Endothelial cell of umbilical vein (primary cell): ENCODE measurements at regions not wholly inside any gene's neighbourhood (a gene's known extent, or its start where the extent isn't known, plus 50 kb on each side); places are given as distances from the start of the nearest gene placed in this dataset.

ENCODE experiments used
- BruUV-seq: library from RNA; stranded (reverse); fragments of 400-500 nt; replicated peaks from 2 replicates; lab custom pipeline; 2021; lab: Mats Ljungman, UMichigan
- CTCF ChIA-PET: fragments of 300-600, 350-600 bp; sonication (Branson Sonifier 250); formaldehyde crosslinking; loops from one replicate; lab custom pipeline; 2021; ENCODE audit warnings: antibody characterized with exemption, inconsistent platforms; lab: Charles Lee
- POLR2A ChIA-PET: fragments of 300-600, 350-600 bp; sonication (Branson Sonifier 250); formaldehyde crosslinking; loops from one replicate; lab custom pipeline; 2021; ENCODE audit warnings: antibody characterized with exemption, inconsistent platforms; lab: Charles Lee
- DNase-seq: peaks from one replicate; pipeline ENCODE4 v3.0.0-alpha.2; 2011; ENCODE audit warnings: low read depth, low spot score
- FAIRE-seq: peaks from 2 replicates; lab custom pipeline; 2011; peaks lifted over from hg19 to GRCh38; lab: Jason Lieb, UNC
- H2AFZ ChIP-seq: 2 replicates; pipeline ENCODE4 v1.6.0; 2012; ENCODE audit warnings: low read depth, low read length, control low read depth, inconsistent platforms
- H3K27ac ChIP-seq: 2 replicates; pipeline ENCODE4 v1.5.1; 2011; ENCODE audit warnings: low read depth, mild to moderate bottlenecking, control low read depth, low read length, moderate library complexity; ENCODE audit not compliant: insufficient read depth
- H3K27me3 ChIP-seq, 2 experiments: 2 replicates each; pipeline versions ENCODE4 v1.6.0 to v1.6.1; 2011; ENCODE audit warnings: low read length in 2 of 2, mixed read lengths in 1 of 2; ENCODE audit not compliant: control insufficient read depth in 2 of 2, insufficient read depth in 2 of 2
- H3K36me3 ChIP-seq, 2 experiments: 2 replicates in 1 of 2; 3 replicates in 1 of 2; pipeline ENCODE4 v1.5.1; 2011; ENCODE audit warnings: low read length in 2 of 2, mild to moderate bottlenecking in 1 of 2, moderate library complexity in 1 of 2; ENCODE audit not compliant: control insufficient read depth in 2 of 2, insufficient read depth in 2 of 2; ENCODE audit errors: extremely low read depth in 1 of 2
- H3K4me1 ChIP-seq: 3 replicates; pipeline ENCODE4 v1.5.1; 2011; ENCODE audit warnings: mild to moderate bottlenecking, low read length; ENCODE audit not compliant: control insufficient read depth, insufficient read depth; ENCODE audit errors: extremely low read depth
- H3K4me2 ChIP-seq: 2 replicates; pipeline ENCODE4 v1.6.1; 2011; ENCODE audit warnings: low read length, control low read depth, mixed read lengths; ENCODE audit not compliant: insufficient read depth
- H3K4me3 ChIP-seq, 3 experiments: fragments of 200-600 bp in 1 of 3; sonication (generic), shearing (Covaris generic) in 1 of 3; replicated peaks in 1 of 3; 2 replicates each; pipeline ENCODE4 v1.5.1; 2011 to 2016; ENCODE audit warnings: control low read depth in 3 of 3, low read length in 3 of 3, mild to moderate bottlenecking in 2 of 3, inconsistent platforms in 1 of 3, low read depth in 1 of 3, moderate library complexity in 1 of 3; ENCODE audit not compliant: insufficient read depth in 1 of 3
- H3K79me2 ChIP-seq: 2 replicates; pipeline ENCODE4 v1.6.0; 2012; ENCODE audit warnings: low read length, inconsistent platforms; ENCODE audit not compliant: control insufficient read depth, insufficient read depth
- H3K9ac ChIP-seq: replicated peaks from 2 replicates; pipeline ENCODE3; 2011; ENCODE audit warnings: low read length, control low read depth; ENCODE audit not compliant: insufficient read depth; ENCODE audit errors: extremely low read depth
- H3K9me1 ChIP-seq: replicated peaks from 3 replicates; pipeline ENCODE4 v1.6.0; 2011; ENCODE audit warnings: mild to moderate bottlenecking, low read length; ENCODE audit not compliant: control insufficient read depth, insufficient read depth; ENCODE audit errors: extremely low read depth
- H3K9me3 ChIP-seq: replicated peaks from 2 replicates; pipeline ENCODE4 v1.5.1; 2012; ENCODE audit warnings: low read length, inconsistent platforms; ENCODE audit not compliant: control insufficient read depth, insufficient read depth
- H4K20me1 ChIP-seq: replicated peaks from 2 replicates; pipeline ENCODE3; 2011; ENCODE audit warnings: mild to moderate bottlenecking, low read length; ENCODE audit not compliant: control insufficient read depth, insufficient read depth; ENCODE audit errors: extremely low read depth
- EZH2 ChIP-seq: IDR thresholded peaks from 2 replicates; pipeline ENCODE4 v1.6.1; 2012; ENCODE audit warnings: borderline replicate concordance, low read depth, mild to moderate bottlenecking, moderate library complexity, low read length, inconsistent platforms; ENCODE audit not compliant: severe bottlenecking
- FOS ChIP-seq: IDR thresholded peaks from 2 replicates; pipeline ENCODE4 v1.6.1; 2011; ENCODE audit warnings: mild to moderate bottlenecking, low read length, moderate library complexity, borderline replicate concordance; ENCODE audit not compliant: insufficient read depth
- GATA2 ChIP-seq: IDR thresholded peaks from 2 replicates; pipeline ENCODE4 v1.7.0; 2011; ENCODE audit warnings: low read depth, mild to moderate bottlenecking, moderate library complexity, mixed read lengths, low read length; ENCODE audit not compliant: insufficient read length, insufficient read depth
- JUN ChIP-seq: IDR thresholded peaks from 2 replicates; pipeline ENCODE4 v1.6.1; 2011; ENCODE audit warnings: borderline replicate concordance, low read depth; ENCODE audit not compliant: insufficient read length, insufficient read depth
- MAX ChIP-seq: IDR thresholded peaks from 2 replicates; pipeline ENCODE4 v1.6.1; 2011; ENCODE audit not compliant: insufficient read depth, insufficient read length
- MYC ChIP-seq: IDR thresholded peaks from one replicate; pipeline ENCODE4 v1.6.1; 2011; ENCODE audit warnings: mild to moderate bottlenecking, low read depth, low read length
- POLR2A ChIP-seq: IDR thresholded peaks from 2 replicates; pipeline ENCODE4 v1.6.1; 2012; ENCODE audit warnings: low read depth, mild to moderate bottlenecking, control low read depth, low read length
- POLR2AphosphoS5 ChIP-seq: IDR thresholded peaks from 2 replicates; pipeline ENCODE4 v1.6.1; 2012; ENCODE audit warnings: low read depth, mild to moderate bottlenecking, control low read depth, low read length, moderate library complexity; ENCODE audit not compliant: insufficient read depth
- dilution Hi-C: fragments of 300-500 bp; cut with MboI; formaldehyde crosslinking; loops from one replicate; pipeline ENCODE4 v1.15.0; 2019; ENCODE audit warnings: low sequenced_read_pairs; ENCODE audit not compliant: extremely low pct_ligation_motif_present
- intact Hi-C: fragments of 100-400 bp; cut with micrococcal nuclease; formaldehyde crosslinking; loops from one replicate; pipeline ENCODE4 v1.10.0; 2022
- TF ChIP-seq, protein P1 (sequence below), 2 donors: IDR thresholded peaks; 1 replicate in 1 of 2; 2 replicates in 1 of 2; pipeline ENCODE4 v1.5.1; 2011; ENCODE audit warnings: low read length in 2 of 2, mild to moderate bottlenecking in 2 of 2, moderate library complexity in 2 of 2, control low read depth in 1 of 2, inconsistent platforms in 1 of 2, low read depth in 1 of 2; ENCODE audit not compliant: insufficient read depth in 1 of 2; ENCODE audit errors: extremely low read depth in 1 of 2

DNA sequence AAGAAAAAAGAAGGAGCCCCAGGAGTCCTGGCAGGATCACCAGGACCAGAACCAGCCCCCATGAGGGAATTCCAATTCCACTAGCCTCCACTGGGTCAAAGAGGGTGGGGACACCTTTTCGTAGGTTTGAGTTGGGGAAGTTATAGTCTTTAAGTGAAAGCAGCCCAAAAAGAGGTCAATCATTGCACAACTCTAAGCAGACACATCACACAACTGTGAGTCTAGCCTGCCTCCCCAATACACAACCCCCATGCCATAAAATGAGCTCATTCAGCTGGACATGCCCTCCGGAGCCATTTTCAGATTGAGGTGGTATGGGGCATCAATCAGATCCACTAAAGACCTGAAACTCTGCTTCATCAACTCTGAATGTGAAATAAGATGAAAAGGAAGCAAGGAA, 179.9 kb downstream of the NPHP4 start:
- TF ChIP-seq POLR2AphosphoS5 = no peak
- no peak for TF ChIP-seq MYC
- TF ChIP-seq, protein P1, sequence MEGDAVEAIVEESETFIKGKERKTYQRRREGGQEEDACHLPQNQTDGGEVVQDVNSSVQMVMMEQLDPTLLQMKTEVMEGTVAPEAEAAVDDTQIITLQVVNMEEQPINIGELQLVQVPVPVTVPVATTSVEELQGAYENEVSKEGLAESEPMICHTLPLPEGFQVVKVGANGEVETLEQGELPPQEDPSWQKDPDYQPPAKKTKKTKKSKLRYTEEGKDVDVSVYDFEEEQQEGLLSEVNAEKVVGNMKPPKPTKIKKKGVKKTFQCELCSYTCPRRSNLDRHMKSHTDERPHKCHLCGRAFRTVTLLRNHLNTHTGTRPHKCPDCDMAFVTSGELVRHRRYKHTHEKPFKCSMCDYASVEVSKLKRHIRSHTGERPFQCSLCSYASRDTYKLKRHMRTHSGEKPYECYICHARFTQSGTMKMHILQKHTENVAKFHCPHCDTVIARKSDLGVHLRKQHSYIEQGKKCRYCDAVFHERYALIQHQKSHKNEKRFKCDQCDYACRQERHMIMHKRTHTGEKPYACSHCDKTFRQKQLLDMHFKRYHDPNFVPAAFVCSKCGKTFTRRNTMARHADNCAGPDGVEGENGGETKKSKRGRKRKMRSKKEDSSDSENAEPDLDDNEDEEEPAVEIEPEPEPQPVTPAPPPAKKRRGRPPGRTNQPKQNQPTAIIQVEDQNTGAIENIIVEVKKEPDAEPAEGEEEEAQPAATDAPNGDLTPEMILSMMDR (IDR thresholded peaks at IDR 0.05; ENCODE audit: extremely low read depth in 1 of 2, insufficient read depth in 1 of 2, low read depth in 1 of 2, low read length in 2 of 2) = no peak
- no peak for TF ChIP-seq JUN
- CTCF ChIA-PET = no interaction called here
- no peaks in the 10 kb centered on the region for H3K9me3 ChIP-seq

DNA sequence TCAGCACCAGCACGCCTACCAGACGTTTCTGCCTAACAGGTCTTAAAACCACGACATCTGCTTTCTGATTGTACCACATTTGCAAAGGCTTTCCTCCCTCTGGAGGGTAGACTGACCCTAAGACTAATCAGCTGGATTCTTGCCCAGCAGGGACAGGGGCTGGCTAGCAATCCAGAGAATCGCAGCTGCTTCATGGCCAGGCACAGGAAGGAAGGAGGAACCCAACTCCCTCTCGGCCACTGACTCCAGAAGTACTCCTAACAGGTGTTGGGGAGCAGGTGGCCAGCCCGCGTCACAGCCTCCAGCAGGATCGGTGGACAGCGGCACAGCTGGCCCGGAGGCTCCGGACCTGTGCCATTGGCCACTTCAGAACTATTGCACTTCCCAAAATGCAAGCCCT, 180.8 kb downstream of the NPHP4 start:
- Histone ChIP-seq H3K9me3 (no peaks in the 10 kb centered on the region), H3K27ac (no peak overlapping the region), H3K36me3 (no peaks in the 10 kb centered on the region), H3K79me2 (no peaks in the 10 kb centered on the region), H3K4me3 (no peak overlapping the region), H3K27me3 (no peaks in the 10 kb centered on the region), H3K4me1 (no peaks in the 10 kb centered on the region), H2AFZ (no peak overlapping the region), H3K4me2 (no peak overlapping the region), H4K20me1 (no peaks in the 10 kb centered on the region), H3K9me1 (no peaks in the 10 kb centered on the region), H3K9ac (no peak overlapping the region)
- FAIRE-seq (no peak), DNase-seq (no peak)
- ChIA-PET CTCF (no interaction called here), POLR2A (no interaction called here)
- dilution Hi-C loops (no loop called here), intact Hi-C loops (no loop called here)
- TF ChIP-seq POLR2A (no peak), MAX (no peak), GATA2 (no peak), EZH2 (no peak), FOS (no peak), POLR2AphosphoS5 (no peak), JUN (no peak), MYC (no peak)
- TF ChIP-seq, protein P1 (IDR thresholded peaks at IDR 0.05; ENCODE audit: extremely low read depth in 1 of 2, insufficient read depth in 1 of 2, low read depth in 1 of 2, low read length in 2 of 2) = no peak
- BruUV-seq = no TSS peak

More for the DNA sequence above, 179.9 kb downstream of the NPHP4 start:
- no peaks in the 10 kb centered on the region for H3K79me2 ChIP-seq
- intact Hi-C loops (no loop called here), dilution Hi-C loops (no loop called here)
- H3K9ac ChIP-seq = no peak overlapping the region
- FAIRE-seq (no peak), DNase-seq (no peak)
- no peaks in the 10 kb centered on the region for H3K9me1 ChIP-seq
- no peak overlapping the region for H2AFZ ChIP-seq
- POLR2A ChIA-PET = no interaction called here
- no peak overlapping the region for H3K27ac ChIP-seq
- H3K4me1 ChIP-seq = no peaks in the 10 kb centered on the region
- no peaks in the 10 kb centered on the region for H4K20me1 ChIP-seq
- H3K4me3 ChIP-seq = no peak overlapping the region
- no peaks in the 10 kb centered on the region for H3K36me3 ChIP-seq
- no peaks in the 10 kb centered on the region for H3K27me3 ChIP-seq
- H3K4me2 ChIP-seq = no peak overlapping the region
- BruUV-seq = no TSS peak
